ENCODE measurements at regions not wholly inside any gene's neighbourhood (a gene's known extent, or its start where the extent isn't known, plus 50 kb on each side); places are given as distances from the start of the nearest gene placed in this dataset.

GRCh38 chr7:115113131-115113530 lies 191.2 kb downstream of the MDFIC start:
- TF ChIP-seq CTCF (IDR thresholded peaks at IDR 0.05; ENCODE audit: extremely low read depth in 1 of 2, insufficient read depth in 1 of 2, low read depth in 1 of 2, low read length in 2 of 2) = no peak
- no peak for TF ChIP-seq POLR2A (IDR thresholded peaks at IDR 0.05; ENCODE audit: low read depth, low read length)

Measured in endothelial cell of umbilical vein (primary cell).